ENCODE measurements at regions not wholly inside any gene's neighbourhood (a gene's known extent, or its start where the extent isn't known, plus 50 kb on each side); places are given as distances from the start of the nearest gene placed in this dataset.

DNA sequence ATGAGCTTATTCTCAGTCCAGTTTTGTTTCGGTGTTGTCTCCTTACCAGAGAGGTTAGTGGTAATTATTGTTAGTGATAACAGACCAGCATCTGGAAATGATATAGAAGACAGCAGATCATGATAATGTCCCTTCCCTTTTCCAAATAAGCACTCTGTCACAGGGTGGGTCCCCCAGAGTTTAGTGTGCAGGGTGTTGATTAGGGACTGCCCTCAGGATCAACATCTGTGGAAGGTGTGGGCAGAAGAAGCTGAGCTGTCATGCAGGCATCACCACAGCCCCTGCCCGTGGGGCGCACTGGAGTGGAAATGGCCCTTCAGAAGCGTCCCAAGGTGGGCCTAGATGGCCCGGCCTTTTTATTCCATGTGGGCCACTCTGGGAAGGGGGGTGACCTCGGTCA lies 67.6 kb upstream of the DTNBP1 start:
- H2AK5ac ChIP-seq (ENCODE audit: low read length): no peak overlapping the region
- H3K79me1 ChIP-seq (ENCODE audit: low read length): no peaks in the 10 kb centered on the region
- H4K8ac ChIP-seq (ENCODE audit: low read depth, low read length): no peak overlapping the region
- no peak overlapping the region for H2BK5ac ChIP-seq (ENCODE audit: low read depth, low read length, poor library complexity)
- no CpG with 5 or more reads among the region's 6 CpGs for WGBS (ENCODE audit: extremely low coverage, insufficient coverage, insufficient read length)
- no peaks in the 10 kb centered on the region for H3K79me2 ChIP-seq (ENCODE audit: control insufficient read depth, insufficient read depth, low read length, poor library complexity)
- no peak overlapping the region for H3K9ac ChIP-seq (ENCODE audit: low read length)
- H2AFZ ChIP-seq (ENCODE audit: insufficient read depth, low read length, poor library complexity): no peak overlapping the region
- no peak overlapping the region for H3K4me3 ChIP-seq (ENCODE audit: low read depth, low read length)
- H3K27ac ChIP-seq (ENCODE audit: low read depth, low read length): no peak overlapping the region
- H2BK120ac ChIP-seq (ENCODE audit: insufficient read depth, low read length, poor library complexity): no peak overlapping the region
- H2BK12ac ChIP-seq (ENCODE audit: low read length): no peak overlapping the region
- H3K27me3 ChIP-seq (ENCODE audit: insufficient read depth, low read length): no peaks in the 10 kb centered on the region
- H3K23ac ChIP-seq (ENCODE audit: low read length): no peak overlapping the region
- H3K14ac ChIP-seq (ENCODE audit: low read length): no peak overlapping the region
- no peak overlapping the region for H3K18ac ChIP-seq (ENCODE audit: low read length)
- H4K12ac ChIP-seq (ENCODE audit: low read depth, low read length): no peak overlapping the region
- H3K4me1 ChIP-seq (ENCODE audit: control insufficient read depth in 1 of 2, insufficient read depth in 2 of 2, low read length in 2 of 2): peaks cover 0 to 1% of the 10 kb centered on the region in 2 experiments
- no peak overlapping the region for H3K4ac ChIP-seq (ENCODE audit: low read depth, low read length)
- no peak overlapping the region for H3K4me2 ChIP-seq (ENCODE audit: low read length)
- no peak for DNase-seq
- H3K36me3 ChIP-seq (ENCODE audit: control insufficient read depth in 1 of 2, insufficient read depth in 2 of 2, low read length in 2 of 2): no peaks in the 10 kb centered on the region
- H3K9me3 ChIP-seq (ENCODE audit: insufficient read depth, low read depth, low read length): no peaks in the 10 kb centered on the region
- no peak overlapping the region for H4K91ac ChIP-seq (ENCODE audit: low read depth, low read length)

DNA sequence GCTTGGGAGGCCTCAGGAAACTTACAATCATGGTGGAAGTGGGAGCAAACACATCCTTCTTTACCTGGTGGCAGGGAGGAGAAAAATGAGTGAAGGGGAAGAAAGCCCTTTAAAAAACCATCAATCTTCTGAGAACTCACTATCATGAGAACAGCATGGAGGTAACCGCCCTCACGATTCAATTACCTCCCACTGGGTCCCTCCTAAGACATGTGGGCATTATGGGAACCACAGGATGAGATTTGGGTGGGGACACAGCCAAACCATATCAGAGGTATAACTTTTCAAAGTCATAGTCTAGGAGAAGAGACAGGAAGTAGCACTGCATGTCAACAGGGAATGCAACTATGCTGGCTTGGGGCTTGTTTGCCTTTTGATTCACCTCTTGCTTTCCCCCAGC lies 59.9 kb upstream of the DTNBP1 start:
- H3K4ac ChIP-seq (ENCODE audit: low read depth, low read length): no peak overlapping the region
- H4K91ac ChIP-seq (ENCODE audit: low read depth, low read length): no peak overlapping the region
- H3K27me3 ChIP-seq (ENCODE audit: insufficient read depth, low read length): no peaks in the 10 kb centered on the region
- no peak overlapping the region for H3K27ac ChIP-seq (ENCODE audit: low read depth, low read length)
- H2AFZ ChIP-seq (ENCODE audit: insufficient read depth, low read length, poor library complexity): no peak overlapping the region
- H3K4me1 ChIP-seq (ENCODE audit: control insufficient read depth in 1 of 2, insufficient read depth in 2 of 2, low read length in 2 of 2): no peaks in the 10 kb centered on the region
- no peak overlapping the region for H2BK120ac ChIP-seq (ENCODE audit: insufficient read depth, low read length, poor library complexity)
- H2BK5ac ChIP-seq (ENCODE audit: low read depth, low read length, poor library complexity): no peak overlapping the region
- no peaks in the 10 kb centered on the region for H3K36me3 ChIP-seq (ENCODE audit: control insufficient read depth in 1 of 2, insufficient read depth in 2 of 2, low read length in 2 of 2)
- no peak overlapping the region for H3K18ac ChIP-seq (ENCODE audit: low read length)
- H3K9me3 ChIP-seq (ENCODE audit: insufficient read depth, low read depth, low read length): no peaks in the 10 kb centered on the region
- H2BK12ac ChIP-seq (ENCODE audit: low read length): no peak overlapping the region
- no peaks in the 10 kb centered on the region for H3K79me1 ChIP-seq (ENCODE audit: low read length)
- no peaks in the 10 kb centered on the region for H3K79me2 ChIP-seq (ENCODE audit: control insufficient read depth, insufficient read depth, low read length, poor library complexity)
- H3K23ac ChIP-seq (ENCODE audit: low read length): no peak overlapping the region
- H3K9ac ChIP-seq (ENCODE audit: low read length): no peak overlapping the region
- no peak for DNase-seq
- no peak overlapping the region for H3K4me2 ChIP-seq (ENCODE audit: low read length)
- no peak overlapping the region for H3K4me3 ChIP-seq (ENCODE audit: low read depth, low read length)
- no CpG with 5 or more reads among the region's 2 CpGs for WGBS (ENCODE audit: extremely low coverage, insufficient coverage, insufficient read length)
- no peak overlapping the region for H4K12ac ChIP-seq (ENCODE audit: low read depth, low read length)
- no peak overlapping the region for H3K14ac ChIP-seq (ENCODE audit: low read length)
- no peak overlapping the region for H4K8ac ChIP-seq (ENCODE audit: low read depth, low read length)
- H2AK5ac ChIP-seq (ENCODE audit: low read length): no peak overlapping the region

DNA sequence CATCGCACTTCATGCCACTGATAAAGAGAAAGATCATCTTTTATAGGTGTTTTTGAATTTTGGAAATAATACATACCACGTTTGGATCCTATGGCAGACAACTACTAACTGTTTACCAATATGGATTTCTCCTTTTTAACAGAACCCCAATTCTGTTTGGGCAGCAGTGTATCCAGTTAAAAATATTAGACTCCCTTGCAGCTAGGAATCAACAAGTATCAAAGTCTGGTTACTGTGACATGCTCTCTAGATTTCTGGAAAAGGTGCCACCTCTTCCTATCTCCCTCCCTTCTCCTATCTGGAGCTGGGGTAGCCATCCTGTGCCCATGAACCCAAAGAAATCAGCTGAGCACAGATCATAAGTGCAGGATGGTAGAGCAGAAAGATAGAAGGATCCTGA lies 54.1 kb upstream of the DTNBP1 start:
- Histone ChIP-seq H3K4me2 (ENCODE audit: low read length) (no peak overlapping the region), H4K91ac (ENCODE audit: low read depth, low read length) (no peak overlapping the region), H3K9ac (ENCODE audit: low read length) (no peak overlapping the region), H2BK120ac (ENCODE audit: insufficient read depth, low read length, poor library complexity) (no peak overlapping the region), H3K79me1 (ENCODE audit: low read length) (no peaks in the 10 kb centered on the region), H3K23ac (ENCODE audit: low read length) (peak overlapping the region; percentile 81), H3K14ac (ENCODE audit: low read length) (no peak overlapping the region), H3K18ac (ENCODE audit: low read length) (no peak overlapping the region), H2BK5ac (ENCODE audit: low read depth, low read length, poor library complexity) (no peak overlapping the region), H2AFZ (ENCODE audit: insufficient read depth, low read length, poor library complexity) (no peak overlapping the region), H4K12ac (ENCODE audit: low read depth, low read length) (no peak overlapping the region), H3K9me3 (ENCODE audit: insufficient read depth, low read depth, low read length) (peaks cover 3% of the 10 kb centered on the region), H3K4ac (ENCODE audit: low read depth, low read length) (no peak overlapping the region), H3K79me2 (ENCODE audit: control insufficient read depth, insufficient read depth, low read length, poor library complexity) (no peaks in the 10 kb centered on the region), H3K4me3 (ENCODE audit: low read depth, low read length) (no peak overlapping the region), H4K8ac (ENCODE audit: low read depth, low read length) (no peak overlapping the region), H2BK12ac (ENCODE audit: low read length) (no peak overlapping the region), H3K27ac (ENCODE audit: low read depth, low read length) (no peak overlapping the region), H3K36me3 (ENCODE audit: control insufficient read depth in 1 of 2, insufficient read depth in 2 of 2, low read length in 2 of 2) (no peaks in the 10 kb centered on the region), H3K4me1 (ENCODE audit: control insufficient read depth in 1 of 2, insufficient read depth in 2 of 2, low read length in 2 of 2) (no peaks in the 10 kb centered on the region), H2AK5ac (ENCODE audit: low read length) (no peak overlapping the region), H3K27me3 (ENCODE audit: insufficient read depth, low read length) (no peaks in the 10 kb centered on the region)
- no CpG with 5 or more reads among the region's 2 CpGs for WGBS (ENCODE audit: extremely low coverage, insufficient coverage, insufficient read length)
- DNase-seq: no peak

DNA sequence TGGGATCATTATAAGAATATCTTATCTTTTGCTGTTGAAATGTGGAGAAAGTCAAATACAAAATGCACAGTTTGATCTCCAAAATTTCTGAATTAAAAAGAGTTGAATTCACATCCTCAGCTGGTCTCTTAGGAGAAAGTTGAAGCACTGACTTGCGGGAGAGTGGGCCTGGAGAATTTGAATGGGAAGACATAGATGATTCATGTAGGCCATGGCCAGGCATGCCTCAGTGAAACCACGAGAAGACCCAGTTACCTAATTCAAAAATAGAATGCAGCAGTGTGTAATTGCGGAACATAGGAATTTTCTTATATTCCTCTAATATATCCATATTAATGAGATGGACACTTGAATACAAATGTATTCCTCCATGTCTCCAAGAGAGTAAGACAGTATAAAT lies 53.0 kb upstream of the DTNBP1 start:
- H2AK5ac ChIP-seq (ENCODE audit: low read length): no peak overlapping the region
- H3K27ac ChIP-seq (ENCODE audit: low read depth, low read length): no peak overlapping the region
- H4K91ac ChIP-seq (ENCODE audit: low read depth, low read length): no peak overlapping the region
- no peak overlapping the region for H3K18ac ChIP-seq (ENCODE audit: low read length)
- DNase-seq: no peak
- H3K4me1 ChIP-seq (ENCODE audit: control insufficient read depth in 1 of 2, insufficient read depth in 2 of 2, low read length in 2 of 2): no peaks in the 10 kb centered on the region
- no peak overlapping the region for H2BK120ac ChIP-seq (ENCODE audit: insufficient read depth, low read length, poor library complexity)
- H3K14ac ChIP-seq (ENCODE audit: low read length): no peak overlapping the region
- no peak overlapping the region for H3K9ac ChIP-seq (ENCODE audit: low read length)
- peaks cover 3% of the 10 kb centered on the region for H3K9me3 ChIP-seq (ENCODE audit: insufficient read depth, low read depth, low read length)
- H3K4ac ChIP-seq (ENCODE audit: low read depth, low read length): no peak overlapping the region
- H3K4me3 ChIP-seq (ENCODE audit: low read depth, low read length): no peak overlapping the region
- H3K79me2 ChIP-seq (ENCODE audit: control insufficient read depth, insufficient read depth, low read length, poor library complexity): no peaks in the 10 kb centered on the region
- H3K4me2 ChIP-seq (ENCODE audit: low read length): no peak overlapping the region
- WGBS (ENCODE audit: extremely low coverage, insufficient coverage, insufficient read length): no CpG with 5 or more reads among the region's 3 CpGs
- H3K23ac ChIP-seq (ENCODE audit: low read length): no peak overlapping the region
- no peaks in the 10 kb centered on the region for H3K27me3 ChIP-seq (ENCODE audit: insufficient read depth, low read length)
- no peak overlapping the region for H2BK12ac ChIP-seq (ENCODE audit: low read length)
- no peak overlapping the region for H4K12ac ChIP-seq (ENCODE audit: low read depth, low read length)
- no peak overlapping the region for H2AFZ ChIP-seq (ENCODE audit: insufficient read depth, low read length, poor library complexity)
- no peaks in the 10 kb centered on the region for H3K36me3 ChIP-seq (ENCODE audit: control insufficient read depth in 1 of 2, insufficient read depth in 2 of 2, low read length in 2 of 2)
- no peak overlapping the region for H4K8ac ChIP-seq (ENCODE audit: low read depth, low read length)
- no peak overlapping the region for H2BK5ac ChIP-seq (ENCODE audit: low read depth, low read length, poor library complexity)
- no peaks in the 10 kb centered on the region for H3K79me1 ChIP-seq (ENCODE audit: low read length)
